GM12878 (cell line): ENCODE measurements at regions not wholly inside any gene's neighbourhood (a gene's known extent, or its start where the extent isn't known, plus 50 kb on each side); places are given as distances from the start of the nearest gene placed in this dataset.

Source experiments
- ATF7 ChIP-seq: fragments of 450-650 bp; IDR thresholded peaks from 2 replicates; pipeline ENCODE4 v1.6.1; 2016; ENCODE audit warnings: low read depth, mild to moderate bottlenecking
- EP300 ChIP-seq, 2 experiments: fragments of 150-350 bp in 1 of 2; IDR thresholded peaks; 2 replicates each; pipeline ENCODE4 v1.6.1; 2011 to 2012; ENCODE audit warnings: low read depth in 2 of 2, low read length in 2 of 2, borderline replicate concordance in 1 of 2, improper control_type of control experiment in 1 of 2, inconsistent platforms in 1 of 2; ENCODE audit not compliant: control insufficient read depth in 1 of 2
- KAT2A ChIP-seq: conservative IDR thresholded peaks from 2 replicates; pipeline ENCODE4 v1.6.1; 2011; ENCODE audit warnings: low read depth, low read length; ENCODE audit not compliant: control insufficient read depth
- NFYA ChIP-seq: IDR thresholded peaks from 2 replicates; pipeline ENCODE4 v1.6.1; 2011; ENCODE audit warnings: low read depth, mild to moderate bottlenecking, low read length, improper control_type of control experiment, borderline replicate concordance
- NR2C2 ChIP-seq: IDR thresholded peaks from 2 replicates; pipeline ENCODE4 v1.6.1; 2011; ENCODE audit warnings: borderline replicate concordance, low read depth; ENCODE audit not compliant: control insufficient read depth, insufficient read length
- PAX8 ChIP-seq: fragments of 450-650 bp; IDR thresholded peaks from 2 replicates; pipeline ENCODE4 v1.6.1; 2017; ENCODE audit warnings: mild to moderate bottlenecking, moderate library complexity
- SIN3A ChIP-seq: IDR thresholded peaks from 2 replicates; pipeline ENCODE4 v1.6.1; 2012; ENCODE audit warnings: low read depth, low read length, improper control_type of control experiment
- SMAD1 ChIP-seq: fragments of 450-650 bp; IDR thresholded peaks from 2 replicates; pipeline ENCODE4 v1.6.1; 2018; ENCODE audit warnings: mild to moderate bottlenecking, low read depth; ENCODE audit not compliant: partially characterized antibody
- YY1 ChIP-seq: IDR thresholded peaks from 2 replicates; pipeline ENCODE4 v1.6.1; 2011; ENCODE audit warnings: low read depth, mild to moderate bottlenecking, low read length
- TF ChIP-seq, protein P1 (sequence below): fragments of 450-650 bp; IDR thresholded peaks from 2 replicates; pipeline ENCODE4 v1.6.1; 2017; ENCODE audit warnings: antibody characterized with exemption, mild to moderate bottlenecking, moderate library complexity
- TF ChIP-seq, protein P2 (sequence below): fragments of 450-650 bp; IDR thresholded peaks from 2 replicates; pipeline ENCODE4 v1.6.1; 2016; ENCODE audit warnings: mild to moderate bottlenecking
- TF ChIP-seq, protein P3 (sequence below): IDR thresholded peaks from 2 replicates; pipeline ENCODE4 v1.6.1; 2012; ENCODE audit warnings: mild to moderate bottlenecking, low read depth, low read length
- TF ChIP-seq, protein P4 (sequence below): fragments of 450-650 bp; IDR thresholded peaks from 2 replicates; pipeline ENCODE4 v1.6.1; 2018; ENCODE audit warnings: borderline replicate concordance, mild to moderate bottlenecking; ENCODE audit not compliant: partially characterized antibody
- TF ChIP-seq, protein P5 (sequence below): IDR thresholded peaks from 2 replicates; pipeline ENCODE4 v1.6.1; 2012; ENCODE audit warnings: improper control_type of control experiment, low read depth, low read length; ENCODE audit not compliant: insufficient replicate concordance

DNA sequence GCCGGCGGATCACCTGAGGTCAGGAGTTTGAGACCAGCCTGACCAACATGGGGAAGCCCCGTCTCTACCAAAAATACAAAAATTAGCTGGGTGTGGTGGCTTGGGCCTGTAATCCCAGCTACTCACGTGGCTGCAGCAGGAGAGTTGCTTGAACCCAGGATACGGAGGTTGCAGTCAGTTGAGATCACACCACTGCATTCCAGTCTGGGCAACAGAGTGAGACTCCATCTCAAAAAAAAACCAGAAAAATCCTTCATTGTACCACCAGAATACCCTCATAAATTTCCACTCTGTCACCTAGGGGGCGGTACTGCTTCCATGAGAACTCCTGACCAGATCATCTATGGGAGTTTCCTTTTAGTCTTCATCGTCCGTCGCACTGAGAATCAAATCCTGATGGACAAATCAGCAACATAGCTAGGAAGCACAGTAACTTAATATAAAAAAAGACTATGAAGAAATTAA, 225.8 kb upstream of the KLF14 start (continued):
- TF ChIP-seq, protein P1, sequence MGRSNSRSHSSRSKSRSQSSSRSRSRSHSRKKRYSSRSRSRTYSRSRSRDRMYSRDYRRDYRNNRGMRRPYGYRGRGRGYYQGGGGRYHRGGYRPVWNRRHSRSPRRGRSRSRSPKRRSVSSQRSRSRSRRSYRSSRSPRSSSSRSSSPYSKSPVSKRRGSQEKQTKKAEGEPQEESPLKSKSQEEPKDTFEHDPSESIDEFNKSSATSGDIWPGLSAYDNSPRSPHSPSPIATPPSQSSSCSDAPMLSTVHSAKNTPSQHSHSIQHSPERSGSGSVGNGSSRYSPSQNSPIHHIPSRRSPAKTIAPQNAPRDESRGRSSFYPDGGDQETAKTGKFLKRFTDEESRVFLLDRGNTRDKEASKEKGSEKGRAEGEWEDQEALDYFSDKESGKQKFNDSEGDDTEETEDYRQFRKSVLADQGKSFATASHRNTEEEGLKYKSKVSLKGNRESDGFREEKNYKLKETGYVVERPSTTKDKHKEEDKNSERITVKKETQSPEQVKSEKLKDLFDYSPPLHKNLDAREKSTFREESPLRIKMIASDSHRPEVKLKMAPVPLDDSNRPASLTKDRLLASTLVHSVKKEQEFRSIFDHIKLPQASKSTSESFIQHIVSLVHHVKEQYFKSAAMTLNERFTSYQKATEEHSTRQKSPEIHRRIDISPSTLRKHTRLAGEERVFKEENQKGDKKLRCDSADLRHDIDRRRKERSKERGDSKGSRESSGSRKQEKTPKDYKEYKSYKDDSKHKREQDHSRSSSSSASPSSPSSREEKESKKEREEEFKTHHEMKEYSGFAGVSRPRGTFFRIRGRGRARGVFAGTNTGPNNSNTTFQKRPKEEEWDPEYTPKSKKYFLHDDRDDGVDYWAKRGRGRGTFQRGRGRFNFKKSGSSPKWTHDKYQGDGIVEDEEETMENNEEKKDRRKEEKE: no peak
- TF ChIP-seq PAX8 (no peak), NFYA (no peak), KAT2A (no peak), YY1 (peak; percentile 47; the same call in 1 of the 2 replicates), EP300 (IDR thresholded peaks at IDR 0.05; ENCODE audit: borderline replicate concordance in 1 of 2, control insufficient read depth in 1 of 2, low read depth in 2 of 2, low read length in 2 of 2) (no peak), ATF7 (no peak), SMAD1 (no peak), NR2C2 (no peak), SIN3A (no peak)
- TF ChIP-seq, protein P2, sequence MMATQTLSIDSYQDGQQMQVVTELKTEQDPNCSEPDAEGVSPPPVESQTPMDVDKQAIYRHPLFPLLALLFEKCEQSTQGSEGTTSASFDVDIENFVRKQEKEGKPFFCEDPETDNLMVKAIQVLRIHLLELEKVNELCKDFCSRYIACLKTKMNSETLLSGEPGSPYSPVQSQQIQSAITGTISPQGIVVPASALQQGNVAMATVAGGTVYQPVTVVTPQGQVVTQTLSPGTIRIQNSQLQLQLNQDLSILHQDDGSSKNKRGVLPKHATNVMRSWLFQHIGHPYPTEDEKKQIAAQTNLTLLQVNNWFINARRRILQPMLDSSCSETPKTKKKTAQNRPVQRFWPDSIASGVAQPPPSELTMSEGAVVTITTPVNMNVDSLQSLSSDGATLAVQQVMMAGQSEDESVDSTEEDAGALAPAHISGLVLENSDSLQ: peak; percentile 26
- TF ChIP-seq, protein P3, sequence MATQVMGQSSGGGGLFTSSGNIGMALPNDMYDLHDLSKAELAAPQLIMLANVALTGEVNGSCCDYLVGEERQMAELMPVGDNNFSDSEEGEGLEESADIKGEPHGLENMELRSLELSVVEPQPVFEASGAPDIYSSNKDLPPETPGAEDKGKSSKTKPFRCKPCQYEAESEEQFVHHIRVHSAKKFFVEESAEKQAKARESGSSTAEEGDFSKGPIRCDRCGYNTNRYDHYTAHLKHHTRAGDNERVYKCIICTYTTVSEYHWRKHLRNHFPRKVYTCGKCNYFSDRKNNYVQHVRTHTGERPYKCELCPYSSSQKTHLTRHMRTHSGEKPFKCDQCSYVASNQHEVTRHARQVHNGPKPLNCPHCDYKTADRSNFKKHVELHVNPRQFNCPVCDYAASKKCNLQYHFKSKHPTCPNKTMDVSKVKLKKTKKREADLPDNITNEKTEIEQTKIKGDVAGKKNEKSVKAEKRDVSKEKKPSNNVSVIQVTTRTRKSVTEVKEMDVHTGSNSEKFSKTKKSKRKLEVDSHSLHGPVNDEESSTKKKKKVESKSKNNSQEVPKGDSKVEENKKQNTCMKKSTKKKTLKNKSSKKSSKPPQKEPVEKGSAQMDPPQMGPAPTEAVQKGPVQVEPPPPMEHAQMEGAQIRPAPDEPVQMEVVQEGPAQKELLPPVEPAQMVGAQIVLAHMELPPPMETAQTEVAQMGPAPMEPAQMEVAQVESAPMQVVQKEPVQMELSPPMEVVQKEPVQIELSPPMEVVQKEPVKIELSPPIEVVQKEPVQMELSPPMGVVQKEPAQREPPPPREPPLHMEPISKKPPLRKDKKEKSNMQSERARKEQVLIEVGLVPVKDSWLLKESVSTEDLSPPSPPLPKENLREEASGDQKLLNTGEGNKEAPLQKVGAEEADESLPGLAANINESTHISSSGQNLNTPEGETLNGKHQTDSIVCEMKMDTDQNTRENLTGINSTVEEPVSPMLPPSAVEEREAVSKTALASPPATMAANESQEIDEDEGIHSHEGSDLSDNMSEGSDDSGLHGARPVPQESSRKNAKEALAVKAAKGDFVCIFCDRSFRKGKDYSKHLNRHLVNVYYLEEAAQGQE: no peak
- TF ChIP-seq, protein P4, sequence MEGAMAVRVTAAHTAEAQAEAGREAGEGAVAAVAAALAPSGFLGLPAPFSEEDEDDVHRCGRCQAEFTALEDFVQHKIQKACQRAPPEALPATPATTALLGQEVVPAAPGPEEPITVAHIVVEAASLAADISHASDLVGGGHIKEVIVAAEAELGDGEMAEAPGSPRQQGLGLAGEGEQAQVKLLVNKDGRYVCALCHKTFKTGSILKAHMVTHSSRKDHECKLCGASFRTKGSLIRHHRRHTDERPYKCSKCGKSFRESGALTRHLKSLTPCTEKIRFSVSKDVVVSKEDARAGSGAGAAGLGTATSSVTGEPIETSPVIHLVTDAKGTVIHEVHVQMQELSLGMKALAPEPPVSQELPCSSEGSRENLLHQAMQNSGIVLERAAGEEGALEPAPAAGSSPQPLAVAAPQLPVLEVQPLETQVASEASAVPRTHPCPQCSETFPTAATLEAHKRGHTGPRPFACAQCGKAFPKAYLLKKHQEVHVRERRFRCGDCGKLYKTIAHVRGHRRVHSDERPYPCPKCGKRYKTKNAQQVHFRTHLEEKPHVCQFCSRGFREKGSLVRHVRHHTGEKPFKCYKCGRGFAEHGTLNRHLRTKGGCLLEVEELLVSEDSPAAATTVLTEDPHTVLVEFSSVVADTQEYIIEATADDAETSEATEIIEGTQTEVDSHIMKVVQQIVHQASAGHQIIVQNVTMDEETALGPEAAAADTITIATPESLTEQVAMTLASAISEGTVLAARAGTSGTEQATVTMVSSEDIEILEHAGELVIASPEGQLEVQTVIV: no peak
- TF ChIP-seq, protein P5, sequence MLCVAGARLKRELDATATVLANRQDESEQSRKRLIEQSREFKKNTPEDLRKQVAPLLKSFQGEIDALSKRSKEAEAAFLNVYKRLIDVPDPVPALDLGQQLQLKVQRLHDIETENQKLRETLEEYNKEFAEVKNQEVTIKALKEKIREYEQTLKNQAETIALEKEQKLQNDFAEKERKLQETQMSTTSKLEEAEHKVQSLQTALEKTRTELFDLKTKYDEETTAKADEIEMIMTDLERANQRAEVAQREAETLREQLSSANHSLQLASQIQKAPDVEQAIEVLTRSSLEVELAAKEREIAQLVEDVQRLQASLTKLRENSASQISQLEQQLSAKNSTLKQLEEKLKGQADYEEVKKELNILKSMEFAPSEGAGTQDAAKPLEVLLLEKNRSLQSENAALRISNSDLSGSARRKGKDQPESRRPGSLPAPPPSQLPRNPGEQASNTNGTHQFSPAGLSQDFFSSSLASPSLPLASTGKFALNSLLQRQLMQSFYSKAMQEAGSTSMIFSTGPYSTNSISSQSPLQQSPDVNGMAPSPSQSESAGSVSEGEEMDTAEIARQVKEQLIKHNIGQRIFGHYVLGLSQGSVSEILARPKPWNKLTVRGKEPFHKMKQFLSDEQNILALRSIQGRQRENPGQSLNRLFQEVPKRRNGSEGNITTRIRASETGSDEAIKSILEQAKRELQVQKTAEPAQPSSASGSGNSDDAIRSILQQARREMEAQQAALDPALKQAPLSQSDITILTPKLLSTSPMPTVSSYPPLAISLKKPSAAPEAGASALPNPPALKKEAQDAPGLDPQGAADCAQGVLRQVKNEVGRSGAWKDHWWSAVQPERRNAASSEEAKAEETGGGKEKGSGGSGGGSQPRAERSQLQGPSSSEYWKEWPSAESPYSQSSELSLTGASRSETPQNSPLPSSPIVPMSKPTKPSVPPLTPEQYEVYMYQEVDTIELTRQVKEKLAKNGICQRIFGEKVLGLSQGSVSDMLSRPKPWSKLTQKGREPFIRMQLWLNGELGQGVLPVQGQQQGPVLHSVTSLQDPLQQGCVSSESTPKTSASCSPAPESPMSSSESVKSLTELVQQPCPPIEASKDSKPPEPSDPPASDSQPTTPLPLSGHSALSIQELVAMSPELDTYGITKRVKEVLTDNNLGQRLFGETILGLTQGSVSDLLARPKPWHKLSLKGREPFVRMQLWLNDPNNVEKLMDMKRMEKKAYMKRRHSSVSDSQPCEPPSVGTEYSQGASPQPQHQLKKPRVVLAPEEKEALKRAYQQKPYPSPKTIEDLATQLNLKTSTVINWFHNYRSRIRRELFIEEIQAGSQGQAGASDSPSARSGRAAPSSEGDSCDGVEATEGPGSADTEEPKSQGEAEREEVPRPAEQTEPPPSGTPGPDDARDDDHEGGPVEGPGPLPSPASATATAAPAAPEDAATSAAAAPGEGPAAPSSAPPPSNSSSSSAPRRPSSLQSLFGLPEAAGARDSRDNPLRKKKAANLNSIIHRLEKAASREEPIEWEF: no peak
